ENCODE measurements at regions not wholly inside any gene's neighbourhood (a gene's known extent, or its start where the extent isn't known, plus 50 kb on each side); places are given as distances from the start of the nearest gene placed in this dataset.
"Not testable (repeated sequence)": the region's sequence is repeated elsewhere in the genome, so short reads cannot be mapped to it uniquely, and the experiment has no call there.

GRCh38 chr22:22716136-22716665 lies 71.8 kb downstream of the GGTLC2 start:
- no peak for DNase-seq (ENCODE audit: low read depth)

GRCh38 chr22:22717664-22718063 lies 73.2 kb downstream of the GGTLC2 start:
- no peak for DNase-seq (ENCODE audit: low read depth)

- no peak for DNase-seq (ENCODE audit: low read depth)
Observed at GRCh38 chr22:22720201-22720723, 75.8 kb downstream of the GGTLC2 start.

GRCh38 chr22:22720724-22721261 lies 76.4 kb downstream of the GGTLC2 start:
- DNase-seq (ENCODE audit: low read depth) = no peak

- DNase-seq (ENCODE audit: low read depth) = no peak
Observed at GRCh38 chr22:22721681-22722354, 77.4 kb downstream of the GGTLC2 start.

GRCh38 chr22:22728382-22728781 lies 84.0 kb downstream of the GGTLC2 start:
- no peak for DNase-seq (ENCODE audit: low read depth)

- no peak for DNase-seq (ENCODE audit: low read depth)
Observed at GRCh38 chr22:22730655-22731373, 86.4 kb downstream of the GGTLC2 start.

GRCh38 chr22:22731374-22731676 lies 86.9 kb downstream of the GGTLC2 start:
- DNase-seq (ENCODE audit: low read depth) = no peak

GRCh38 chr22:22733006-22733405 lies 88.6 kb downstream of the GGTLC2 start:
- DNase-seq (ENCODE audit: low read depth) = not testable (repeated sequence)

- DNase-seq (ENCODE audit: low read depth) = no peak
Observed at GRCh38 chr22:22733881-22734373, 89.5 kb downstream of the GGTLC2 start.

- not testable (repeated sequence) for DNase-seq (ENCODE audit: low read depth)
Observed at GRCh38 chr22:22734395-22735272, 90.2 kb downstream of the GGTLC2 start.

- DNase-seq (ENCODE audit: low read depth) = not testable (repeated sequence)
Observed at GRCh38 chr22:22735276-22735675, 90.9 kb downstream of the GGTLC2 start.

- DNase-seq (ENCODE audit: low read depth) = no peak
Observed at GRCh38 chr22:22735695-22736611, 91.5 kb downstream of the GGTLC2 start.

GRCh38 chr22:22737590-22737989 lies 93.2 kb downstream of the GGTLC2 start:
- no peak for DNase-seq (ENCODE audit: low read depth)

GRCh38 chr22:22738959-22739585 lies 94.7 kb downstream of the GGTLC2 start:
- DNase-seq (ENCODE audit: low read depth) = no peak

GRCh38 chr22:22740560-22741276 lies 96.3 kb downstream of the GGTLC2 start:
- DNase-seq (ENCODE audit: low read depth) = no peak

- no peak for DNase-seq (ENCODE audit: low read depth)
Observed at GRCh38 chr22:22741843-22742242, 97.4 kb downstream of the GGTLC2 start.

GRCh38 chr22:22742641-22743040 lies 98.2 kb downstream of the GGTLC2 start:
- DNase-seq (ENCODE audit: low read depth) = no peak

- DNase-seq (ENCODE audit: low read depth) = no peak
Observed at GRCh38 chr22:22743128-22743760, 98.8 kb downstream of the GGTLC2 start.
